Fibroblast of lung (primary cell): ENCODE measurements at regions not wholly inside any gene's neighbourhood (a gene's known extent, or its start where the extent isn't known, plus 50 kb on each side); places are given as distances from the start of the nearest gene placed in this dataset.

ENCODE experiments used
- CTCF ChIP-seq, 2 donors: IDR thresholded peaks in 1 of 2; conservative IDR thresholded peaks in 1 of 2; 1 replicate in 1 of 2; 2 replicates in 1 of 2; pipeline ENCODE4 v1.5.1; 2011 to 2012; ENCODE audit warnings: low read length in 2 of 2, control low read depth in 1 of 2, inconsistent platforms in 1 of 2, low read depth in 1 of 2, mild to moderate bottlenecking in 1 of 2
- EZH2 ChIP-seq: IDR thresholded peaks from 2 replicates; pipeline ENCODE4 v1.5.1; 2012; ENCODE audit warnings: low read length, control low read depth, mild to moderate bottlenecking; ENCODE audit errors: missing control alignments

GRCh38 chr13:89970353-89970709 lies 1377.2 kb upstream of the MIR17HG start:
- TF ChIP-seq CTCF (conservative IDR thresholded peaks at IDR 0.05 in 1 of 2, IDR thresholded peaks at IDR 0.05 in 1 of 2; ENCODE audit: low read depth in 1 of 2, low read length in 2 of 2) (no peak), EZH2 (no peak)
